CMK (cell line): ENCODE measurements at regions not wholly inside any gene's neighbourhood (a gene's known extent, or its start where the extent isn't known, plus 50 kb on each side); places are given as distances from the start of the nearest gene placed in this dataset.
A peak's percentile ranks its signal among the peaks of the same experiment; 100 is the strongest.

Experiments
- DNase-seq: peaks from one replicate; pipeline ENCODE4 v3.0.0-alpha.2; 2010; ENCODE audit warnings: low read depth

DNA sequence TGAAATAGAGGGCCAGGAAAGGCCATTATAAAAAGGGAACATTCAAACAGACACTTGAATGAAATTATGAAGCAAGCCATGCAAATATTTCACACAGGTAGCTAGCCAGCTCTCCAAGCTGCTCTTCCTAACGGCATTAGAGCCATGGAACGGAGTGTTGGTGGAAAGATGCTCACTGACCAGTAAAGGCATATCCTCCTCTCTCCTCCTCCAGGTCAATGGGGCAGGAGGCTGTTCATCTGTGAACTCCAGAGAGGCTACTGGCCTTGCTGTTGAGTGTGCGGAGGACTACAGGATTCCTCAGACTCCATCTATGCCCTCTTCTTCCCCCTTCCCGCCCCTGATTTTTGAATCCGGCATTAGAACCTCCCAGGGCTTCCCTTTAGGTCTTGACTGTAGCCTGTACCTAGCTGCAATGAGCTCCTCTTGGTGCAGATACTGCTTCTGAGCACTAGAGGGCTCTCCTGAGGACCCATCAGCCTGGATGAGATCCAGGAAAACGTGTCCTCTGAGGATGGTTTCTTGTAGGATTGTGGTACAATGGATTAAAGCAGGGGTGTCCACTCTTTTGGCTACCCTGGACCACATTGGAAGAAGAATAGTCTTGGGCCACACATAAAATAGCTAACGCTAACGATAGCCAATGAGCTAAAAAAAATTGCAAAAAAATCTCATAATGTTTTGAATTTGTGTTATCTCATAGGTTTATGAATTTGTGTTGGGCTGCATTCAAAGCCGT, 162.2 kb downstream of the SREK1 start:
- peak; percentile 27 for DNase-seq

DNA sequence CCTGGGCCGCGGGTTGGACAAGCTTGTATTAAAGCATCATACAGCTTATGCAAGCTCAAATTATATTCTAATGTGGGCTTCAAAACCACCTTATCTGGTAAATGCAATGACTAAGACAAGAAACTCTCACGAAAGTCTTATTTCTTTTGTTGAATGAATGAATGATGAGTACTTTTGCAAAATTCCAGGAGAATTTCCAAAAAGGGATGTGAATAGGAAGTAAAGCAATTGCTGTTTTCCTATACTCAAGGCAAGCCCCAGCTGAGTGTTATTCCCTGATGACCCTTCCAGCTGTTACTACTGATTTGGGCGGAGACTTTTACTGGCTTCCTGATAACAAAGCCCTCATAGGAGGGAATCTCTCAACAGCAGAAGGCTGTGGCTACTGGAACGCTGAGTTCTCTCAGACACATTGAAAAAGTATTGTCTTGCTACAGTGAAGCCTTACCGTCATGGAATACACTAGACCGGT, 162.8 kb downstream of the SREK1 start:
- no peak for DNase-seq

DNA sequence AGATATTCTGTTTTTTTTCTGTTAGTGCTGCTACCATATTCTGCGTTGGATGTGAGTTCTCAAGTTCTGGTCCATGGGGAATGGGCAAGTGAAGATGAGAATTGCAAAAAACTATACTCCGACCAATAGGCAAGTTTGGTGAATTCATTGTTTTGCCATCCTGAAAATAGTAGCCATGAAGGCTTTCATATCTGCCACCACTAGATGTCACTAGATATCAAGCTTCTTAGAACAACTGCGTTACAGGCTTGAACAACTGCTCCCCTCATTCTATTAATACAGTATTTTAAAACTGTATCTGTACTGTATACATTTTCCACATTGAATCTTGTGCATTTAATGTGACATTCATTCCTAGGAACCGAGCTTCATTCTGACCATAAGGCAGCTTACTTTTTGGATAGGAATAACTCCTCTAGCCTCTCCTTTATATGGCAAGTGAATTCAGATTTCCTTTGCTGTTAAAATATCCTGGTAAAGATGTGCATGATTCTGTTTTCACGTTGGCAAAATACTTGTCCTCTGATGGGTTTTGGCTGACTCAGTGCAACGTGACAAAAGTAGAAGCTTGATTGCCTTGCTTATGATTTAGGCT, 163.6 kb downstream of the SREK1 start:
- DNase-seq, result no peak

DNA sequence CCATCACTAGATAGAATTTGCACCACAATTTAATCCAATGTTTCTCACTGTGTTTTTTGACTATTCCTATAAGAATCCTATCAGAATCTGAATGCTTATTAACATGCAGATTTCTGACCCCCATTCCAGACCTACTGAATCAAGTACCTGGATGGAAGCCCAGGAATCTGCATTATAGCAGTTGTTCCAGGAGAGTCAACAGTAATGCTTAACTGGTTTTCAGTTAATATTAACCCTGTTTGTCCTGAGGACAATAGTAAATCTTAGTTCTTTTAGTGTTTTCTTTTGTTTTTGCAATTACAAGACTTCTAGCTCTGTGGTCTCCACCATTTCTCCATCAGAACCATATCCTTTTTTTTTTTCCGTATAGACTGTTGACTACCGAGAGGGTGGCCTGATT, 168.2 kb downstream of the SREK1 start:
- no peak for DNase-seq

DNA sequence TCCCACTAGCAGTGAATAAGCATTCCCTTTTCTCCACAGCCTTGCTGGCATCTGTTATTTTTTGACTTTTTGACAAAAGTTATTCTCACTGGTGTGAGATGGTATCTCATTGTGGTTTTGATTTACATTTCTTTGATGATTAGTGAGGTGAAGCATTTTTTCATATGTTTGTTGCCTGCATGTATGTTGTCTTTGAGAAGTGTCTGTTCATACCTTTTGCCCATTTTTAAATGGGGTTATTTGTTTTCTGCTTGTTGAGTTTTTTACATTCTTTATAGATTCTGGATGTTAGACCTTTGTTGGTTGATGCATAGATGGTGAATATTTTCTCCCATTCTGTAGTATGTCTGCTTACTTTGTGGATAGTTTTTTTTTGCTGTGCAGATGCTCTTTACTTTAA, 171.7 kb downstream of the SREK1 start:
- DNase-seq, result no peak

DNA sequence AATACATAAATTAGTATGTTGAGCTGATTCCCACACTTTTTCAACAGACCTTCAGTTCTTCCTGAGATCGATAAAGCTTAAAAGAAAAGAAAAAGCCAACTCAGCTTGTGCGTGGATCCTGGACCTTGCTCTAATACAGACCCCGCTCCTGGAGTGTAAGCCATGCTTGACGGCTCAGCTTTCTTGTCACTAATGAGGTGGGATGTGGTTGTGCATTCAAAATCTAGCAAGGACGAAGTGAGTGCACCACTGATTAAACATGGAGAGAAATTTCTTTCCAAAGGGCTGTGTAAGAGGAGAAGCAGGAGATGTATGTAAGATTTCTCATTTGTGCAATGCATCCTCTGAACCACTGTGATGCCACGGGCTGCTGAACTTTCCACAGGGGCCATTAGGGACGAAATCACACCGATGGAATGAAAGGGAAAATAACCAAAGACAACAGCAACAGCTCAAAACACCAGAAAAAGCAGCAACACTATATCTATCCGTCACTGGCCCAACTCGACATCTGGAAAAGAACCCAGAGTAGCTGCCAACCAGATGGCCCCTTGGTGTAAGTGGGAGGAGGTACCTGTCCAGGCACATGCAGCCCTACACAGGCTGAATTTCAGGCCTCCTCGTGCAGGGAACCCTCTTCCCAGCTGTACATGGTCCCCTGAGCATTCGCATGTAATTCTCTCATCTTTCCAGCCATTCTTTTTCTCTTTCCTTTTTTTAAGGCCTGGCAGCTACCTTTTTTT, 178.9 kb downstream of the SREK1 start:
- no peak for DNase-seq

DNA sequence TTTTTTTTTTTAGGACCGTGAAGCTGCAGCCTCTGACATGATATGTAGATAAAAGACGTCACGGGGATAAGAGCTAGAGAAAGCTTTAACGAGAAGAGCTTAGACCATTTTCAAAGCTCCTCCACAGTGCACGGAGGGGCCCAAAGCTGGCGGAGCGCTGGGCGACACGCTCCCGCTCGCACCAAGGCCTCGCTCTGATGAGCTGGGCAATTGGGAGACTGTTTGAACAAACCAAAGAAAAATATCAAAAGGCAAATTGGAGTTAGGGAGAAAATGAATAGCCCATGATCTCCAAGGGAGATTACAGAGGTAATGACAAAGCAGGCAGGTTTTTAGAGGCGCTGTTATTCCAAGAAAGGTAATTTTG, 179.4 kb downstream of the SREK1 start:
- no peak for DNase-seq

DNA sequence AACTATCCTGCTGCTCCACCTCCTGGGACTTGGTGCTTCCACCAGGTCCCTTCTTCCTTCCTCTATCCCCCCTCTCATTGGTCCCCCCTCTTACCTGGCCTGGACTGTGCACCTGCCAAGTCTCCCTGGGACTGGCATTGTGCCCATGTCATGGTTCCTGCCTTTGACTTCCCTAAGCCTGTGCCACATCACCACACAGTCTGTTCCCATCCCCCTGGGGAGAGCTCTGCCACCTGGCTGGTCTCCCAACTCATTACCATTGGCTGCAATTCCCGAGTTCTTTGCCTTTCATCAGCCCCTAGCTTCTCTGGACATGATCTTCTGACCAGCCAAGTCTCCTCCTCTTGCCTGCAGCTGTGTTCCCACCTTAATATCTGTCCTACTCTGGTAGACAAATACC, 180.3 kb downstream of the SREK1 start:
- no peak for DNase-seq

DNA sequence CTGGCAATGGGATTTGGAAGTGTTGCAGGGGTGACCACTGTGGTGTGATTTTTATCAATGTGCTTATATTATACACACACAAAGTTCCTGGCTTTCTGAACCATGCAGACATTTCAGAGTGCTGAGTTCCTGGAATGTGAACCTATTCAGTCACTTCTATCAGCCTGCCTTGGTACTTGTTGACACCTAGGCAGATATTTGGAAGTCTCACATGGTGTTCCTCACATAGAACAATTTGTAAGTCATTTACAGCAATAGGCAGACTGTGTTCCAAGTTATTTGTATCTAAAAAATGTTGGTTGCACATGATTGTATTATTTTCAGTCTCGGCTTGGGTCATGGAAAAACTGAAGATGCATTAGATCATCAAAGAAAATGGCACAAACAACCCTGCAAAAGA, 182.2 kb downstream of the SREK1 start:
- DNase-seq, result no peak

DNA sequence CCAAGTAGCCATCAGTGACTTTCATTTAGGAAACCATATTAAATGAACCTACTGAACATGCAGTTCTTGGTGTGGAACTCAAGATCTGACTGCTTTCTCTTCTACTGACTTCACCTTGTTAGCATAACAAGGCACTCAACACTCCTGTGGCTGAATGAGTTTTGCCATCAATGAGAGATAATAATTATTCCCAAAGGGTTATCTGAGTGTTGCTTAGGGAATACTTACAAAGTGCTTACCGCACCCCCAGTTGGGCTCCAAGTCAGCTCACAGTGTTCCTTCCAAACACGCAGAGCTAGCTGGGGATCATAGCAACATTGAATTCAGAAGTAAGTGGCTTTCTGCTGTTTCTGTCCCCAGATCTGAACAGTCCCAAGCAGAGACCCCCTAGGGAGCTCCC, 182.9 kb downstream of the SREK1 start:
- no peak for DNase-seq

DNA sequence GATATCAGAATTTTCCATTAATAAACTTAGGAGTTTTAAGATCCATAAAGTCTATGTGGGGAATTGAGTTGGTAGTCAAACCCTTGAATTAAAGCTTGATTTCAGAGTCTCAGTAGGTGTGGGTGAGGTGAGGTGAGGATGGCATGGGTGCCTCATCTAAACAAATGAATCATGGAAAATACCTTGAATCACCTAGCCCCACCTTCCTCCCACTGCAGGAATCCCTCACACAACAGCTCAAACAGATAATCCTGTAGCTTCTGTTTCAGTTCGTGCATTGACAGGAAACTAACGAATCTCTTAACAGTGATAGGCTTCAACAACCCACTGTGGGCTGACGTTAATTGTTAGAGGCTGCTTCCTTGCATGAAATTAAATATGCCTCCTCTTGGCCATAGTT, 185.0 kb downstream of the SREK1 start:
- DNase-seq, result no peak

DNA sequence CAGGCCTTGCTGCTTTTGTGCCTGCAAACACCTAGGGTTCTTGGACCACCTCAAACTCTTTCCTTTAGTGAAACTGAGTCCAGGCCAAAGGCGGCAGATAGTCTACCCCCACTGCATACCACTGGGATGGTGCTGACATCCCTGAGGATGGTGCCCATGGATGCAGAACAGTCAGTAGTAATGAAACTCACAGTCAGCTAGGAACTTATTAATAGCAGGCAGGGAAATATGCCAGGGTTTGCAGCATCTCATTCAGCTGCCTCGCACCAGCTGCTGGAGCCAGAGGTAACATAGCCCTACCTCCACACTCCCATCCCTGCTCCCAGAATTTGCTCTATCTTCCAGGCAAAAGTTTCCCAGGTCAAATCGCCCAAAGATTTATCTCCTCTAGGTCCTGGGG, 189.1 kb downstream of the SREK1 start:
- DNase-seq, result no peak

DNA sequence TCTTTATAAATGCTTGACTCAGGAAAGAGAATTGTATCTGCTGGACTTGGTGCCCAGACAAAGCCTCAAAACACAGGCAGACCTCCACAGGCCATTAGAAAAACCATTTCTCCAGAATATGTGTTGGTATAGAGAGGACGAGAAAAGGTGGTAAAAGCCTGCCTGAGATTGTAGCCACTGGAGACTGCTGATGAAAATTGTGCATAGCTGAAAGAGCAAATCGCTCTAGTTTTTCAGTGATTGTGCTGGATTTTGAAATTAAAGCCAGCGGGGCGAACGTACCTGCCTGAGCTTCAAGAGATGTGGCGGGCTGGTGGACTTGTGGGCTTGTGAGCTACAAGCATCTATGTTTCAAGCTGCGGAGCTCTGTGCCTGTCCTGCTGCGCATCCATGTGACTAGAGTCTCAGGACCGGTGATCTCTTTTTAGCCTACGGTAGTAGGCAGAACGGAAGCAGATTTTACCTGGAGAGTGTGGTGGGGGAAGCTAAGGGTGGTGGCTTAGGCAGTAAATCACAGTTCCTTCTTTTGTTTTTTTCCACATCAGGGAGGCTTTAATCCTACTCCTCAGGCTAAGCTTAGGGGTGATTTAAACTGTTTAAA, 193.6 kb downstream of the SREK1 start:
- DNase-seq, result no peak

DNA sequence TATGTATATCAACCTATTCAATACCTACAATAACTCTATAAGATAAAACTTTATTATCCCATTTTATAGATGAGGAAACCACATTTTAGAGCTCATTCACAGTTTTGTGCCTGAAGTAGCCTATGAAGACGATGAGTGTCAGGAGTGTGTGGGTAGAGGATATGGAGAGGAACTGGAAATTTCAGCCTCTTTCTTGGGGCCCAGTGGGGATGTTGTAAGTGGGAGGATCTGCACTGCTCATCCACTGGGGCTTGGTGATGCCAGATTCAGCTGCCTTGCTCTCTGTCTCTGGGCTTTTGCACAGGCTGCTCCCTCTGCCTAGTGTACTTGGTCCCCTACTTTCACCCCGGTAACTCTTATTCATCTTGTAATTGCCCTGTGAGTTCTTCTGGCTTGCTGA, 194.7 kb downstream of the SREK1 start:
- DNase-seq, result no peak

DNA sequence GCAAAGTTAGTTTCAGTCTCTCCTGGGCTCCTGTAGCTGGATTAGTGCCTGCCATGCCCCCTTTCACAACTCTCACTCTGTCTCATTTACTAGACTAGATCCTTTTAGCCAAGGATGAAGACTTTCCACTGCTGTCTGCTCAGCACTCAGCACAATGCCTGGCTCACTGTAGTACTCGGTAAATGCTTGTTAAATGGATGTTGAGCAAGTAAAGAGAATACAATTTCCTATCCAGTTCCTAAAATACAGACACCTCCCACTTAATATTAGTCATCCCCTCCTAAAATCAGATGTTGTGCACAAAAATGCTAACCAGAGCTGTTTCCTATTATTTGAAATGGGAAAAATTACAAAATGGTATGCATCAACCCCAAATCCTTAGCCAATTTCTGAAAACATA, 195.8 kb downstream of the SREK1 start:
- no peak for DNase-seq

DNA sequence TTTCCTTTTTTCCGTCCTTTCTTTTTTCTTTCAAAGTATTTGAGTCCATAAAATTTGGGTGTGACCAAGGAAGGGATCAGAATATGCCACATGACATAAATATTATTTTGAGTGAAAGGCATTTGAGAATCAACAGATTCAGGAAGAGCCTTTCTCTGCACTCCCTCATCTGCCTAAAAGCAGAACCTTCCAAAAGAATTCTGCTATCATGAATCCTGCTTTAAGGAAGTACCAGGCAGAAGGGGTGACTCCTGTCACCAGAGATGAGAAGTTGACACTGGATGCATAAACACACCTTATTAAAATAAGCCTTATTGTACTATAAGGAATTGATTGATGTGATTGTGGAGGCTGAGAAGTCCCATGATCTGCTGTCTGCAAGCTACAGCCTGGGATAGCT, 196.7 kb downstream of the SREK1 start:
- no peak for DNase-seq

DNA sequence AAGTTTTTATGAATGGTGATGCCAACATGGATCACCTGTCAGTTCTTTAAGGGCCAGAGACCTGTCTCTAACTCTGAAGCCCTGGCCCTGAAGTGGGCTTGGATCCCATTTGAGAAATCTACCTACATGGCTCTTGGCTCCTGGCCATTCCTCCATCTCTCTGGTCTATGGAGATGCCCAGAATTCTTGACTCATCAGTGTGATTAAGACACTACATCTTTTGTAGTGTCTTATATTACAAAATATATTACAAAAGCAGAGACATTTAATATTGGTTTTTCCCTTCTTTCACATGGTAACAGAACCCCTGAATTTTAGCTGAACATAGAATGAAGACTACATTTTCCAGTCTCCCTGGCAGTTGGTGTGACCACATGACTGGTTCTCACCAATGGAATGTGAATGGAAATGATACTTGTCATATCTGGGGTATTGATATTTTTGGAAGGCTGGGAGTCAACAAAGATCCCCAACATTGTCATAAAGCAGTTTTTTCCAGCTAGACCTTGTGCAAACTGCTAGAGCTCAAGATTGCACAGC, 198.3 kb downstream of the SREK1 start:
- DNase-seq, result no peak

DNA sequence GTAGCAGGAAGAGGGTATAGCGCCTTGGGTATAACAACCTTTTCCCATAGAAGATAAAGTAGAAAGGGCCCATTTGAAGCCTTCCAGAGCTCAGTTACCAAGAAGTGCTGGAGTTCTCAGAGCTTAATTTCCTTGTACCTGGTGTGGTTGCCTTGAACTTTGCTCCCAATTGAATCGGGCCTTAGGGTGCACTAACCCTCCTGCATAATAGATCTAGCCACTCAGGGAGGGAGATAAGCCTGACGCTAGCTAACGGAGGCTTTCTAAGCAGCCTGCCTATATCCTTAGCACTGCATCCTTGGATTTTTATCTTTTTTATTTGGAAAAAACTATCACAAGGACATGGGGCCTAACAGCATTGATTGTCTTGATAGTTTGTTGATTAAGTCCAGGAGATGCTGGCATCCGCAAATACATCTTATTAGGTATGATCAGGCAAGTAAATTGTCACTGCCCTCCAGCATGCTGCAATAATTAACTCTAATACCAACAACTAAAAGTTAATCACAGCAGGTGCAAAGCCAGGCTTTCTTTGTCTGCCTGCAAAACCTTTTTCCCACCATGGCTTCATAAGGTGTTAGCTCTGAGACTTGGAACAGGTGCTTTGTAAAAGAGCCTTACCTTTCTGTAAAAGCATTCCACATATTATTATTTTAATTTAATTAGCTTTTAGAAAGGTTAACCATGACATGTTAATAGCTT, 199.4 kb downstream of the SREK1 start:
- DNase-seq, result no peak

DNA sequence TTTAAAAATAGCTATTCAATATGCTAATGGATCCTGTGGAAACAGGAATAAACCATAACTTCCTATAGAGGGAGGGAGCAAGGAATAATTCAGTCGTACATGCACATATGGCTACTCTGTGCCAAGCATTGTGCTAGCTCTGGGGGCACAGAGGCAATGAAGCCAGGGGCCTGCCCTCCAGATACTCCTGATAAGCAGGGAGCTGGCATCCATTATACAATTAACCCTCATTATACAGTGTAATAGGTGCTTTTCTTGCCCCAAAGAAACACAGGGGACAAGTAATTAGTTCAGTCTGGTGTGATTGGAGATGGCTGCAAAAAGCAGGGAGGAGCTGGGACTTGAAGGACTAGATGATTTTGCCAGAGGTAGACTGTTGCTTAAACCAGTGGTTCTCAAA, 200.4 kb downstream of the SREK1 start:
- no peak for DNase-seq

DNA sequence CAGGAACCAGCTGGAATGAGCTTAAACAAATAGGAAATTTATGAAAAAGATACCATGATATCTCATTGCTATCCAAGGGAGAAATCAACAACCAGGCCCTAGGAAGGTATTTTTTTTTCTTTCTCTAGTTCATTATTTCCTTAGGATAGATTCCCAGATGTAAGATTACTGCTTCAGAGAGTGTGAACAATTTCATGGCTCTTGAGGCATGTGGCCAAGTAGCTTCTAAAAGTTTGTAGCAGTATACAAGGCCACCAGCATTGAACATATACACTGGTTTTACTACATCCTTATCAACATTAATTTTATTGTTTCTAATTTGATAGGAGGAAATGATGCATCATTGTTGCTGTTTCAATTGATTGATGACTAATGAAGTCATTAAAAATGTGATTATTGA, 201.2 kb downstream of the SREK1 start:
- DNase-seq, result no peak

DNA sequence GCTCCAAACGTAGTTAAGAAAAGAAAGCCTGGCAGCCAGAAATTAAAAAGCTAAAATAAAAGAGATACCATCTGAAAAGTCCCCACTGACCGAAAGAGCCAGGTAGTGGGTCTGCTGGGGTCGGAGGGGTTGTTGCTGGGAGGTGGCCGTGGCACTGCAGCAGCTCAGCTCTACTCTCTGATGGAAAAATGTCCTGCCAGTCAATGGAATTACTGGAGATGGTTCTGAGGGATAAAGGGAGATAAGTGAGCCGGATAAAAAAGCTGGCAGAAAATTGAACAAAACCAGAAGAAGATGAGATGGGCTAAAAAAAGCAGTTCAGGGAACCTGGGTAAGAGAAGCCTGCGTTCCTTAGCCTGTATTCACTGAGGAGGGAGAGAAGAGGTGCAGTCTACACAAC, 202.8 kb downstream of the SREK1 start:
- no peak for DNase-seq
